H9 (cell line): ENCODE measurements at regions not wholly inside any gene's neighbourhood (a gene's known extent, or its start where the extent isn't known, plus 50 kb on each side); places are given as distances from the start of the nearest gene placed in this dataset.

Source experiments
- DNase-seq: peaks from one replicate; pipeline ENCODE4 v3.0.0-alpha.2; 2017
- H2AFZ ChIP-seq: one replicate; pipeline ENCODE4 v1.6.1; 2013; ENCODE audit warnings: mild to moderate bottlenecking, low read length, control low read depth, moderate library complexity
- H2AK5ac ChIP-seq: 2 replicates; pipeline ENCODE4 v1.6.1; 2013; ENCODE audit warnings: low read length, control low read depth, mixed read lengths; ENCODE audit not compliant: insufficient read length
- H2BK120ac ChIP-seq: one replicate; pipeline ENCODE4 v1.6.1; 2013; ENCODE audit warnings: low read depth, mild to moderate bottlenecking, low read length, control low read depth, inconsistent platforms; ENCODE audit not compliant: poor library complexity, severe bottlenecking
- H2BK12ac ChIP-seq: 2 replicates; pipeline ENCODE4 v1.6.1; 2013; ENCODE audit warnings: low read length, control low read depth, mixed read lengths, low read depth; ENCODE audit not compliant: insufficient read length
- H2BK15ac ChIP-seq: 2 replicates; pipeline ENCODE4 v1.6.1; 2013; ENCODE audit warnings: low read depth, low read length, control low read depth
- H2BK20ac ChIP-seq: one replicate; pipeline ENCODE4 v1.6.1; 2013; ENCODE audit warnings: low read depth, mild to moderate bottlenecking, low read length, control low read depth, inconsistent platforms; ENCODE audit not compliant: poor library complexity, severe bottlenecking
- H2BK5ac ChIP-seq: 2 replicates; pipeline ENCODE4 v1.6.1; 2013; ENCODE audit warnings: low read length, control low read depth, mixed read lengths; ENCODE audit not compliant: insufficient read length
- H3K14ac ChIP-seq: 2 replicates; pipeline ENCODE4 v1.6.1; 2013; ENCODE audit warnings: low read length, control low read depth; ENCODE audit not compliant: insufficient read depth
- H3K18ac ChIP-seq: 2 replicates; pipeline ENCODE4 v1.6.1; 2013; ENCODE audit warnings: low read depth, mild to moderate bottlenecking, mixed read lengths, low read length, control low read depth; ENCODE audit not compliant: insufficient read length
- H3K23ac ChIP-seq: 2 replicates; pipeline ENCODE4 v1.6.1; 2013; ENCODE audit warnings: low read length, control low read depth, mixed read lengths, low read depth; ENCODE audit not compliant: insufficient read length
- H3K23me2 ChIP-seq: 2 replicates; pipeline ENCODE4 v1.6.1; 2013; ENCODE audit warnings: low read depth, mild to moderate bottlenecking, mixed read lengths, low read length, control low read depth; ENCODE audit not compliant: insufficient read length, poor library complexity, severe bottlenecking
- H3K27ac ChIP-seq: 2 replicates; pipeline ENCODE4 v1.5.1; 2013; ENCODE audit warnings: low read length, control low read depth, mixed read lengths, low read depth; ENCODE audit not compliant: insufficient read length
- H3K27me3 ChIP-seq: 2 replicates; pipeline ENCODE4 v1.6.1; 2013; ENCODE audit warnings: low read length, control low read depth, inconsistent platforms; ENCODE audit not compliant: insufficient read depth
- H3K4ac ChIP-seq: 2 replicates; pipeline ENCODE4 v1.6.1; 2013; ENCODE audit warnings: low read depth, mild to moderate bottlenecking, control low read depth, inconsistent platforms, low read length, moderate library complexity
- H3K4me1 ChIP-seq: 2 replicates; pipeline ENCODE4 v1.6.1; 2013; ENCODE audit warnings: low read length, control low read depth, inconsistent platforms; ENCODE audit not compliant: insufficient read depth
- H3K4me2 ChIP-seq: 2 replicates; pipeline ENCODE4 v1.6.1; 2013; ENCODE audit warnings: low read length, control low read depth, mixed read lengths; ENCODE audit not compliant: insufficient read length, insufficient read depth
- H3K56ac ChIP-seq: 2 replicates; pipeline ENCODE4 v1.6.1; 2013; ENCODE audit warnings: low read depth, mild to moderate bottlenecking, mixed read lengths, low read length, control low read depth; ENCODE audit not compliant: insufficient read length
- H3K79me1 ChIP-seq: 2 replicates; pipeline ENCODE4 v1.6.1; 2013; ENCODE audit warnings: low read depth, mild to moderate bottlenecking, moderate library complexity, low read length, control low read depth, inconsistent platforms; ENCODE audit not compliant: insufficient read depth, poor library complexity, severe bottlenecking
- H3K79me2 ChIP-seq: 2 replicates; pipeline ENCODE4 v1.6.1; 2013; ENCODE audit warnings: low read length, control low read depth, inconsistent platforms; ENCODE audit not compliant: insufficient read depth
- H3K9ac ChIP-seq: 2 replicates; pipeline ENCODE4 v1.6.1; 2013; ENCODE audit warnings: low read length, control low read depth, mixed read lengths; ENCODE audit not compliant: insufficient read length; ENCODE audit errors: extremely low read depth
- H3K9me3 ChIP-seq: one replicate; pipeline ENCODE4 v1.6.1; 2013; ENCODE audit warnings: low read depth, low read length, inconsistent platforms; ENCODE audit not compliant: control insufficient read depth
- H3T11ph ChIP-seq: one replicate; pipeline ENCODE4 v1.6.1; 2013; ENCODE audit warnings: mild to moderate bottlenecking, low read length, control low read depth, inconsistent platforms
- H4K20me1 ChIP-seq: one replicate; pipeline ENCODE4 v1.6.1; 2013; ENCODE audit not compliant: control insufficient read depth, insufficient read length, insufficient read depth
- H4K5ac ChIP-seq: 2 replicates; pipeline ENCODE4 v1.6.1; 2013; ENCODE audit warnings: low read depth, mild to moderate bottlenecking, mixed read lengths, low read length, control low read depth; ENCODE audit not compliant: insufficient read length
- H4K8ac ChIP-seq: replicated peaks from 2 replicates; pipeline ENCODE4 v1.6.1; 2013; ENCODE audit warnings: low read length, control low read depth, mixed read lengths, low read depth; ENCODE audit not compliant: insufficient read length
- H4K91ac ChIP-seq: 2 replicates; pipeline ENCODE4 v1.6.1; 2013; ENCODE audit warnings: low read depth, mild to moderate bottlenecking, moderate library complexity, mixed read lengths, low read length, control low read depth; ENCODE audit not compliant: insufficient read length
- H3K27ac Mint-ChIP-seq, 3 experiments: 2 replicates in 2 of 3; 3 replicates in 1 of 3; pipeline ENCODE4 v1.8.0; 2020 to 2021; ENCODE audit warnings: mixed read lengths in 3 of 3, mild to moderate bottlenecking in 1 of 3, moderate library complexity in 1 of 3
- H3K27me3 Mint-ChIP-seq: 2 replicates; pipeline ENCODE4 v1.8.0; 2021; ENCODE audit warnings: low read depth, mild to moderate bottlenecking, moderate library complexity, mixed read lengths
- H3K36me3 Mint-ChIP-seq, 3 experiments: 2 replicates in 2 of 3; 3 replicates in 1 of 3; pipeline ENCODE4 v1.8.0; 2020 to 2021; ENCODE audit warnings: low read depth in 3 of 3, mixed read lengths in 3 of 3; ENCODE audit not compliant: insufficient read depth in 1 of 3
- H3K4me1 Mint-ChIP-seq, 2 experiments: 2 replicates each; pipeline ENCODE4 v1.8.0; 2020; ENCODE audit warnings: mixed read lengths in 2 of 2
- H3K4me3 Mint-ChIP-seq, 2 experiments: 2 replicates in 1 of 2; 3 replicates in 1 of 2; pipeline ENCODE4 v1.8.0; 2020 to 2021; ENCODE audit warnings: mild to moderate bottlenecking in 2 of 2, mixed read lengths in 2 of 2, moderate library complexity in 1 of 2
- H3K9me3 Mint-ChIP-seq, 2 experiments: 2 replicates in 1 of 2; 3 replicates in 1 of 2; pipeline ENCODE4 v1.8.0; 2020; ENCODE audit warnings: mild to moderate bottlenecking in 2 of 2, mixed read lengths in 2 of 2, moderate library complexity in 1 of 2
- WGBS: extraction: QIAGEN DNeasy Blood & Tissue Kit; methylation state at CpG from one replicate; pipeline ENCODE4 v1.1.7; 2013; ENCODE audit warnings: missing lambda C conversion rate, low lambda C conversion rate, mixed read lengths; ENCODE audit not compliant: insufficient read length; ENCODE audit errors: extremely low coverage; 5-methylcytosine and 5-hydroxymethylcytosine counted together
- TF ChIP-seq, protein P1 (sequence below): fragments of 200-600 bp; sonication (generic); conservative IDR thresholded peaks from 3 replicates; pipeline ENCODE4 v1.8.0; 2021; ENCODE audit warnings: antibody characterized with exemption, mild to moderate bottlenecking

DNA sequence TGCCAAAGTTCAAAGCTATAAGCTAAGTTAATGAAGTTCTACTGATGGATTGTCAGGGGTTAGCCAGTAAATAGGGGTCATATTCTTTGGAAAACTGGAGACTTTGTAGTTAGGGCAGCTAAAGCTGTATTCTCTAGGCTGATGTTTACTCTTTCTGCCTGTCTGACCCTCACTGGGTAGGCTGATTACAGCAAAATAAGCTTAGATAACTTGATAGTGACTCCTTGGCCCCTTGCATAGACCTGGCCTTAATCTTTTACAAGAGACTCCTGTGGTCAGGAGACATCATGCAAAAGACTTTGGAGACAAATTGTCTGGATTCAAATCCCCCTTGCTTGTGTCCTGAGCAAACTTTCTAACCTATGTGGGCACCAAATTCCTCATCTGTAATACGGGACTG is 314.4 kb upstream of the MSX2 start:
- Histone ChIP-seq H3K18ac (no peak overlapping the region), H3K23me2 (no peaks in the 10 kb centered on the region), H3K4me2 (no peak overlapping the region), H3K27ac (no peak overlapping the region), H3K56ac (no peak overlapping the region), H3K4ac (no peak overlapping the region), H3K23ac (no peak overlapping the region), H2BK12ac (no peak overlapping the region), H3K9me3 (no peaks in the 10 kb centered on the region), H2BK5ac (no peak overlapping the region), H3K79me1 (no peaks in the 10 kb centered on the region), H2BK120ac (no peak overlapping the region), H3K79me2 (no peaks in the 10 kb centered on the region), H3K27me3 (no peaks in the 10 kb centered on the region), H2AK5ac (no peak overlapping the region), H4K5ac (no peak overlapping the region), H2BK15ac (no peak overlapping the region), H2AFZ (no peak overlapping the region), H2BK20ac (no peak overlapping the region), H3T11ph (no peak overlapping the region), H3K14ac (no peak overlapping the region), H4K91ac (no peak overlapping the region), H3K9ac (no peak overlapping the region), H3K4me1 (no peaks in the 10 kb centered on the region; the same call in 1 of the 2 replicates), H4K8ac (no peak overlapping the region), H4K20me1 (no peaks in the 10 kb centered on the region)
- TF ChIP-seq, protein P1, sequence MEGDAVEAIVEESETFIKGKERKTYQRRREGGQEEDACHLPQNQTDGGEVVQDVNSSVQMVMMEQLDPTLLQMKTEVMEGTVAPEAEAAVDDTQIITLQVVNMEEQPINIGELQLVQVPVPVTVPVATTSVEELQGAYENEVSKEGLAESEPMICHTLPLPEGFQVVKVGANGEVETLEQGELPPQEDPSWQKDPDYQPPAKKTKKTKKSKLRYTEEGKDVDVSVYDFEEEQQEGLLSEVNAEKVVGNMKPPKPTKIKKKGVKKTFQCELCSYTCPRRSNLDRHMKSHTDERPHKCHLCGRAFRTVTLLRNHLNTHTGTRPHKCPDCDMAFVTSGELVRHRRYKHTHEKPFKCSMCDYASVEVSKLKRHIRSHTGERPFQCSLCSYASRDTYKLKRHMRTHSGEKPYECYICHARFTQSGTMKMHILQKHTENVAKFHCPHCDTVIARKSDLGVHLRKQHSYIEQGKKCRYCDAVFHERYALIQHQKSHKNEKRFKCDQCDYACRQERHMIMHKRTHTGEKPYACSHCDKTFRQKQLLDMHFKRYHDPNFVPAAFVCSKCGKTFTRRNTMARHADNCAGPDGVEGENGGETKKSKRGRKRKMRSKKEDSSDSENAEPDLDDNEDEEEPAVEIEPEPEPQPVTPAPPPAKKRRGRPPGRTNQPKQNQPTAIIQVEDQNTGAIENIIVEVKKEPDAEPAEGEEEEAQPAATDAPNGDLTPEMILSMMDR = no peak
- Mint-ChIP-seq H3K9me3 (no peaks in the 10 kb centered on the region), H3K36me3 (no peaks in the 10 kb centered on the region; a peak in 2 of 7 replicates), H3K4me3 (no peak overlapping the region), H3K27me3 (peaks cover 9% of the 10 kb centered on the region), H3K4me1 (peaks cover 0 to 8% of the 10 kb centered on the region in 2 experiments; a peak in 2 of 4 replicates), H3K27ac (no peak overlapping the region)
- WGBS = no CpG with 5 or more reads among the region's 1 CpG
- DNase-seq = no peak
